ENCODE measurements at regions not wholly inside any gene's neighbourhood (a gene's known extent, or its start where the extent isn't known, plus 50 kb on each side); places are given as distances from the start of the nearest gene placed in this dataset.
"Not testable (repeated sequence)": the region's sequence is repeated elsewhere in the genome, so short reads cannot be mapped to it uniquely, and the experiment has no call there.

GRCh38 chr5:87134513-87134912 lies 133.2 kb upstream of the RASA1 start:
- H3K4me3 ChIP-seq (ENCODE audit: insufficient read depth, low read depth, low read length); H3K56ac ChIP-seq (ENCODE audit: extremely low read depth, insufficient read depth, low read length); POLR2A ChIA-PET (ENCODE audit: unreplicated experiment); CTCF ChIA-PET; H3K23ac ChIP-seq (ENCODE audit: low read depth, low read length); H3K27ac ChIP-seq (ENCODE audit: insufficient read depth, low read length); H4K8ac ChIP-seq (ENCODE audit: low read depth in 2 of 2, low read length in 2 of 2); H3K18ac ChIP-seq (ENCODE audit: low read depth, low read length); H2AFZ ChIP-seq (replicated peaks; ENCODE audit: low read length, poor library complexity); intact Hi-C loops (cut with micrococcal nuclease); H3K79me1 ChIP-seq (ENCODE audit: low read depth in 1 of 2, low read length in 2 of 2); H4K20me1 ChIP-seq (ENCODE audit: insufficient read depth, low read length); H3K36me3 ChIP-seq (ENCODE audit: control insufficient read depth, insufficient read depth, low read length); H2AK9ac ChIP-seq (replicated peaks; ENCODE audit: low read depth, low read length, poor library complexity); H3K14ac ChIP-seq (replicated peaks; ENCODE audit: low read depth, low read length); H3K4me1 ChIP-seq (ENCODE audit: control insufficient read depth, insufficient read depth, low read length); H3K4me2 ChIP-seq (ENCODE audit: low read depth, low read length); H2AK5ac ChIP-seq (ENCODE audit: low read depth, low read length); DNase-seq; H2BK120ac ChIP-seq (ENCODE audit: low read depth, low read length); H3K9me3 ChIP-seq (ENCODE audit: control insufficient read depth, insufficient read depth, low read length); H4K5ac ChIP-seq (ENCODE audit: low read depth, low read length); H3K27me3 ChIP-seq (ENCODE audit: control insufficient read depth, insufficient read depth, low read length); BruUV-seq (replicated peaks); H3K9ac ChIP-seq (ENCODE audit: low read depth, low read length); H2BK15ac ChIP-seq (ENCODE audit: low read depth, low read length); dilution Hi-C loops (cut with HindIII; ENCODE audit: low sequenced_read_pairs, unreplicated experiment); H3K9me1 ChIP-seq (ENCODE audit: insufficient read depth, low read length); H2BK20ac ChIP-seq (ENCODE audit: low read depth, low read length); H2BK5ac ChIP-seq (ENCODE audit: low read depth, low read length, poor library complexity, severe bottlenecking); ATAC-seq (ENCODE audit: low read depth); H4K91ac ChIP-seq (ENCODE audit: insufficient read depth, low read depth, low read length); H3K4ac ChIP-seq (ENCODE audit: low read depth, low read length); in situ Hi-C loops (cut with MboI; ENCODE audit: low sequenced_read_pairs): not testable (repeated sequence)
